ENCODE measurements at regions not wholly inside any gene's neighbourhood (a gene's known extent, or its start where the extent isn't known, plus 50 kb on each side); places are given as distances from the start of the nearest gene placed in this dataset.

GRCh38 chr6:6785163-6785521 is 196.6 kb downstream of the LY86 start:
- DNase-seq = no peak

- peak; percentile 6 for DNase-seq
These were observed 200.0 kb downstream of the LY86 start for GRCh38 chr6:6788394-6789032.

GRCh38 chr6:6790393-6790792 is 201.9 kb downstream of the LY86 start:
- DNase-seq = no peak

GRCh38 chr6:6790891-6791290 is 202.4 kb downstream of the LY86 start:
- no peak for DNase-seq

- peak; percentile 61 for DNase-seq
These were observed 205.1 kb downstream of the LY86 start for GRCh38 chr6:6793388-6794250.

GRCh38 chr6:6795393-6795792 is 206.9 kb downstream of the LY86 start:
- no peak for DNase-seq

GRCh38 chr6:6796818-6797217 is 208.3 kb downstream of the LY86 start:
- DNase-seq = no peak

- DNase-seq = no peak
These were observed 209.9 kb downstream of the LY86 start for GRCh38 chr6:6798448-6798860.

GRCh38 chr6:6801005-6801335 is 212.4 kb downstream of the LY86 start:
- DNase-seq = no peak

- no peak for DNase-seq
These were observed 213.2 kb downstream of the LY86 start for GRCh38 chr6:6801635-6802218.

- DNase-seq = no peak
These were observed 214.9 kb downstream of the LY86 start for GRCh38 chr6:6803180-6803977.

- no peak for DNase-seq
These were observed 216.5 kb downstream of the LY86 start for GRCh38 chr6:6804843-6805615.

GRCh38 chr6:6806844-6807518 is 218.5 kb downstream of the LY86 start:
- DNase-seq = peak; percentile 50

- DNase-seq = no peak
These were observed 219.8 kb downstream of the LY86 start for GRCh38 chr6:6808343-6808742.

- DNase-seq = no peak
These were observed 220.4 kb downstream of the LY86 start for GRCh38 chr6:6808915-6809314.

- DNase-seq = no peak
These were observed 222.2 kb downstream of the LY86 start for GRCh38 chr6:6810727-6811126.

GRCh38 chr6:6811128-6812009 is 222.8 kb downstream of the LY86 start:
- DNase-seq = no peak

GRCh38 chr6:6812427-6812826 is 223.9 kb downstream of the LY86 start:
- no peak for DNase-seq

- DNase-seq = no peak
These were observed 227.2 kb downstream of the LY86 start for GRCh38 chr6:6815732-6816131.

- no peak for DNase-seq
These were observed 228.2 kb downstream of the LY86 start for GRCh38 chr6:6816716-6817115.

- DNase-seq = no peak
These were observed 229.6 kb downstream of the LY86 start for GRCh38 chr6:6818078-6818639.

All from GDM1 (cell line).